ENCODE measurements at regions not wholly inside any gene's neighbourhood (a gene's known extent, or its start where the extent isn't known, plus 50 kb on each side); places are given as distances from the start of the nearest gene placed in this dataset.
"Not testable (repeated sequence)": the region's sequence is repeated elsewhere in the genome, so short reads cannot be mapped to it uniquely, and the experiment has no call there.

DNA sequence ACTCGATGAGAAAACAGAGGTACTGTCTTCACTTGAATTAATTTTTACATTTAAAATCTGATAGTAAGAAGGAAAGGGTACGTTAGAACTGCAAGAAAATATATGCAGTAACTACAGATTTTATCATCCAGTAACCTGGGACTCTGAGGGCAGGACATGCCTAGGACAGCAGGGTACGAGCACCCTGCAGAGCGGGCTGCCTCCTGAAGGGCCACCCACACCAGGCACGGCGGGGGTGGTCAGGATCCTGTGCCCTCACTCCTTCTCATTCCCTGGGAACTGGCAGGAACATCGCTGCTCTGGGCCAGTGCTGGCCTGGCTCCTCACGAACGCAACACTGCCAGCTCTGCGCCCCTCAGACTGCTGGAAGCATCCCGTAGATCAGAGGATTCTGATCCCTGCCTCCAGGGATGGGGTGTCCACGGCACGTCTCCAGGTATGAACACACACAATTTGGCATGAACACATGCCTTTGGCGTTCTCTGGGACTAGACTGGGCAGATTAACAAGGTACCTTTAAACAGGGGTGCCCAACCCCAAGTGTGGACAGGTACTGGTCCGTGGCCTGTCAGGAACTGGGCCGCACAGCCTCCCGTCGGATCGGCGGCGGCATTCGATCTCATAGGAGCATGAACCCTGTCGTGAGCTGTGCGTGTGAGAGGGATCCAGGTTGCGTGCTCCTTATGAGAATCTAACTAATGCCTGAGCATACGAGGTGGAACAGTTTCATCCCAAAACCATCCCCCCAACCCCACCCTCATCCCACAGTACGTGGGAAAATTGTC is 99.3 kb upstream of the FAM20C start:
- H3K27ac ChIP-seq = no peak overlapping the region
- 75 to 93% (median 81%) methylated on average over 2 to 18 of the region's 27 CpGs for WGBS, 10 experiments
- ATAC-seq (replicated peaks in 6 of 8) = no peak
- H3K4me3 ChIP-seq = no peak overlapping the region
- in situ Hi-C loops (cut with MboI; ENCODE audit: low pct_unique_long_range_greater_than_20kb in 2 of 9, low sequenced_read_pairs in 9 of 9, unreplicated experiment in 9 of 9) = no loop called here
- peaks cover 7 to 16% of the 10 kb centered on the region in 2 donors for H3K4me1 ChIP-seq (replicated peaks in 1 of 2)

DNA sequence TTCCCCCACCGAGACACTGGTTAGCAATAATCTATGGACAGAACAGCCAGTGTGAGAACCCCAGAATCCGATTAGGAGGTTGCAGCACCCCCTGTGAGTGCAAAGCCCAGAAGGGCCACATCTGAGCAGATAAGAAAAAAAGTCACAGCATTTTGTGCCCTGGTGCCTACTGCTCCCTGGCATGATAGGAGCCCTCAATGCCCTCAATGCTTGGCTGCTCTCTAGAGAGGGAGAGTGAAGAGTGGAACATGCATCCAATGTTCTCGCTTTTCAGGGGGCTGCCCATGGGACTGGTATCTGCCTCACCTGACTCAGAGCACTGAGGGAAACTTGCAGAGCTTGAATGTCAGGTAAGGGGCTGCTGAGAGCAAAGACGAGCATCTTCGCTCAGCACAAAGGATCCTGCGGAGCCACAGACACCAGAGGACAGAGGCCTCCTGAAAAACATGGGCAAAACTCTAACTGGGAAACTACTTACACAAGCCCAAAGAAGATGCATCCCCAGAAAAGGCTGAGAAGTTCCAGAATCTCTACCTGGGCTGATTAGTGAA is 98.0 kb upstream of the FAM20C start:
- in situ Hi-C loops (cut with MboI; ENCODE audit: low pct_unique_long_range_greater_than_20kb in 2 of 9, low sequenced_read_pairs in 9 of 9, unreplicated experiment in 9 of 9) = no loop called here
- no peak overlapping the region for H3K27ac ChIP-seq
- 83 to 100% (median 100%) methylated on average over 1 to 5 of the region's 6 CpGs; no CpG with 5 or more reads in 2 of the 10 experiments for WGBS, 10 experiments
- H3K4me1 ChIP-seq (replicated peaks in 1 of 2) = peaks cover 7 to 16% of the 10 kb centered on the region in 2 donors
- H3K4me3 ChIP-seq = no peak overlapping the region
- ATAC-seq (replicated peaks in 6 of 8) = no peak

DNA sequence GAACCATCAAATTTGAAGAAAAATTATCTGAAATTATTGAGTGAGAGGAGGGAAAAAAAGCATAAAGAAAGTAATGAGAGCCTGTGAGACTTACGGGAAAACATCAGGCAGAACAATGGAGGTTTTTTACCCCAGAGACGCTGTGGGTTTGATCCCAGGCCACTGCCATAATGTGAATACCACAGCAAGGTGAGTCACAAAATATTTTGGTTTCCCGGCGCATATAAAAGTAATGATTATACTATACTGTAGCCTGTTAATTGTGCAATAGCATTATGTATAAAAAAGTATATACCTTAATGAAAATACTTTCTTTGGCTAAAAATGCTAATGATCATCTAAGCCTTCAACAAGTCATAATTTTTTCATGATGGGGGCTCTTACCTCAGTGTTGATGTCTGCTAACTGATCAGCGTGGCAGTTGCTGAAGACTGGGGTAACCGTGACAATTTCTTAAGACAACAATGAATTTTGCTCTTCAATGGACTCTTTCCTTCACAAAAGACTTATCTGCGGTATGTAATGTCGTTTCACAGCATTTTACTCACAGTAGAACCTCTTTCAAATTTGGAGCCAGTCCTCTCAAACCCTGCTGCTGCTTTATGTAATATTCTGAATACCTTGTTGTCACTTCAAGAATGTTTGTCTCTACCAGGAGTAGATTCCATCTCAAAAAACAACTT is 97.0 kb upstream of the FAM20C start:
- ATAC-seq (replicated peaks in 6 of 8) = no peak
- H3K4me3 ChIP-seq = no peak overlapping the region
- peaks cover 7 to 10% of the 10 kb centered on the region in 2 donors for H3K4me1 ChIP-seq (replicated peaks in 1 of 2)
- no peak overlapping the region for H3K27ac ChIP-seq
- 59 to 89% (median 75%) methylated on average over 1 to 8 of the region's 8 CpGs for WGBS, 10 experiments
- in situ Hi-C loops (cut with MboI; ENCODE audit: low pct_unique_long_range_greater_than_20kb in 2 of 9, low sequenced_read_pairs in 9 of 9, unreplicated experiment in 9 of 9) = no loop called here

- in situ Hi-C loops (cut with MboI; ENCODE audit: low pct_unique_long_range_greater_than_20kb in 2 of 9, low sequenced_read_pairs in 9 of 9, unreplicated experiment in 9 of 9) = no loop called here
- H3K4me1 ChIP-seq (replicated peaks in 1 of 2) = peaks cover 7 to 9% of the 10 kb centered on the region in 2 donors
- ATAC-seq (replicated peaks in 6 of 8) = no peak
- no peak overlapping the region for H3K4me3 ChIP-seq
- WGBS, 10 experiments = 16 to 100% (median 75%) methylated on average over 1 to 8 of the region's 8 CpGs; no CpG with 5 or more reads in 1 of the 10 experiments
- H3K27ac ChIP-seq = no peak overlapping the region
These were observed 96.5 kb upstream of the FAM20C start for GRCh38 chr7:95863-96260.

- no peak overlapping the region for H3K4me3 ChIP-seq
- peaks cover 7 to 16% of the 10 kb centered on the region in 2 donors for H3K4me1 ChIP-seq (replicated peaks in 1 of 2)
- peak in 1 of 8 experiments; percentile 70 for ATAC-seq (replicated peaks in 6 of 8)
- no peak overlapping the region for H3K27ac ChIP-seq
- in situ Hi-C loops (cut with MboI; ENCODE audit: low pct_unique_long_range_greater_than_20kb in 2 of 9, low sequenced_read_pairs in 9 of 9, unreplicated experiment in 9 of 9) = no loop called here
- WGBS, 10 experiments = 14 to 79% (median 32%) methylated on average over 2 to 6 of the region's 6 CpGs; no CpG with 5 or more reads in 1 of the 10 experiments
These were observed 95.5 kb upstream of the FAM20C start for GRCh38 chr7:96861-97260.

GRCh38 chr7:97310-97841 is 95.0 kb upstream of the FAM20C start:
- no peak overlapping the region for H3K27ac ChIP-seq
- peaks cover 3 to 10% of the 10 kb centered on the region in 2 donors for H3K4me1 ChIP-seq (replicated peaks in 1 of 2)
- H3K4me3 ChIP-seq = no peak overlapping the region
- in situ Hi-C loops (cut with MboI; ENCODE audit: low pct_unique_long_range_greater_than_20kb in 2 of 9, low sequenced_read_pairs in 9 of 9, unreplicated experiment in 9 of 9) = no loop called here
- WGBS, 10 experiments = 45 to 100% (median 79%) methylated on average over 1 to 3 of the region's 3 CpGs
- no peak for ATAC-seq (replicated peaks in 6 of 8)

GRCh38 chr7:101146-102046 is 91.0 kb upstream of the FAM20C start:
- in situ Hi-C loops (cut with MboI; ENCODE audit: low pct_unique_long_range_greater_than_20kb in 2 of 9, low sequenced_read_pairs in 9 of 9, unreplicated experiment in 9 of 9) = no loop called here
- ATAC-seq (replicated peaks in 6 of 8) = peak in 7 of 8 experiments; percentile 14 to 81 (median 52)
- peaks cover 0 to 7% of the 10 kb centered on the region in 2 donors for H3K4me1 ChIP-seq (replicated peaks in 1 of 2)
- H3K27ac ChIP-seq = no peak overlapping the region
- no peak overlapping the region for H3K4me3 ChIP-seq
- whole genome bisulfite sequencing, 10 experiments = 0 to 81% (median 49%) methylated on average over 1 to 7 of the region's 10 CpGs; no CpG with 5 or more reads in 3 of the 10 experiments

GRCh38 chr7:102047-102711 is 90.2 kb upstream of the FAM20C start:
- peaks cover 0 to 7% of the 10 kb centered on the region in 2 donors for H3K4me1 ChIP-seq (replicated peaks in 1 of 2)
- 24 to 100% (median 80%) methylated on average over 1 to 11 of the region's 13 CpGs; no CpG with 5 or more reads in 1 of the 10 experiments for WGBS, 10 experiments
- in situ Hi-C loops (cut with MboI; ENCODE audit: low pct_unique_long_range_greater_than_20kb in 2 of 9, low sequenced_read_pairs in 9 of 9, unreplicated experiment in 9 of 9) = no loop called here
- no peak for ATAC-seq (replicated peaks in 6 of 8)
- H3K27ac ChIP-seq = no peak overlapping the region
- no peak overlapping the region for H3K4me3 ChIP-seq

- H3K4me3 ChIP-seq = no peak overlapping the region
- in situ Hi-C loops (cut with MboI; ENCODE audit: low pct_unique_long_range_greater_than_20kb in 2 of 9, low sequenced_read_pairs in 9 of 9, unreplicated experiment in 9 of 9) = no loop called here
- ATAC-seq (replicated peaks in 6 of 8) = peak in 3 of 8 experiments; percentile 57 to 67 (median 66)
- WGBS, 10 experiments = 8 to 100% (median 68%) methylated on average over 1 to 12 of the region's 14 CpGs; no CpG with 5 or more reads in 4 of the 10 experiments
- no peak overlapping the region for H3K27ac ChIP-seq
- peaks cover 0 to 7% of the 10 kb centered on the region in 2 donors for H3K4me1 ChIP-seq (replicated peaks in 1 of 2)
These were observed 89.7 kb upstream of the FAM20C start for GRCh38 chr7:102721-103120.

GRCh38 chr7:103981-104380 is 88.4 kb upstream of the FAM20C start:
- H3K4me3 ChIP-seq; in situ Hi-C loops (cut with MboI; ENCODE audit: low pct_unique_long_range_greater_than_20kb in 2 of 9, low sequenced_read_pairs in 9 of 9, unreplicated experiment in 9 of 9); H3K27ac ChIP-seq; H3K4me1 ChIP-seq (replicated peaks in 1 of 2): not testable (repeated sequence)
- peak in 2 of 8 experiments; percentile 49 to 52 for ATAC-seq (replicated peaks in 6 of 8)
- WGBS, 10 experiments = 60% methylated on average over 1 of the region's 10 CpGs; no CpG with 5 or more reads in 9 of the 10 experiments

DNA sequence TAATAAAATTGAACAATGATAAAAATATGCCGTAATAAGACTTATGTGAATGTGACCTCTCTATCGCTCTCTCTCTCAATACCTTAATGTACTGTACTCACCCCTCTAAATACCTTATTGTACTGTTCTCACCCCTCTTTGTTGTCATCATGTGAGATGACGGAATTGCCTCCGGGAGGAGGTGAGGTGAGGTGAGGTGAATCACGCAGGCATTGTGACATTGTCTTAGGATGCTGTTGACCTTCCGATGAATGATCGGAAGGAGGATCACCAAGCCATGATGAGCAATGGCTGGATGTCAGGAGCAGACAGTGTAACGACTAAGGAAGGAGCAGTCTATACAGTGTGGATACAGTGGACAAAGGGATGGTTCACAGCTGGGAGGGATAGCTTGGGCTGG is 87.4 kb upstream of the FAM20C start:
- H3K4me3 ChIP-seq = no peak overlapping the region
- WGBS, 10 experiments = 68 to 100% (median 94%) methylated on average over 1 to 8 of the region's 8 CpGs; no CpG with 5 or more reads in 2 of the 10 experiments
- peak in 2 of 8 experiments; percentile 18 to 55 for ATAC-seq (replicated peaks in 6 of 8)
- no peak overlapping the region for H3K27ac ChIP-seq
- in situ Hi-C loops (cut with MboI; ENCODE audit: low pct_unique_long_range_greater_than_20kb in 2 of 9, low sequenced_read_pairs in 9 of 9, unreplicated experiment in 9 of 9) = no loop called here
- H3K4me1 ChIP-seq (replicated peaks in 1 of 2) = peaks cover 0 to 7% of the 10 kb centered on the region in 2 donors

DNA sequence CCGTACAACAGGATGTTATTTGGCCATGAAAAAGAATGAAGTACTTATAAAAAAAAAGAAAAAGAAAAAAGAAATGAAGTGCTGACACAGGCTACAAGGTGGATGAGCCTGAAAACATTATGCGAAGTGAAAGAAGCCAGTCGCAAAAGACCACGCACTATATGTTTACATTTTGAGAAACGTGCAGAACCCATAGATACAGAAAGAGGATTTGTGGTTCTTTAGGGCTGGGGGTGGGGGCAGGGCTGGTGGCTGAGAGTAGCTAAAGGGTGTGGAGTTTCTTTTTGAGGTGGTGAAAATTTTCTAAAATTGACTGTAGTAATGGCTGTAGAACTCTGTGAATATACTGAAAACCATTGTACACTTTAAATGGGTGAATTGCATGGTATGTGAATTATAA is 86.0 kb upstream of the FAM20C start:
- ATAC-seq (replicated peaks in 6 of 8) = no peak
- Histone ChIP-seq H3K4me1 (replicated peaks in 1 of 2) (peaks cover 0 to 5% of the 10 kb centered on the region in 2 donors), H3K4me3 (no peak overlapping the region), H3K27ac (no peak overlapping the region)
- 74 to 93% (median 85%) methylated on average over 3 to 5 of the region's 5 CpGs; no CpG with 5 or more reads in 1 of the 10 experiments for WGBS, 10 experiments
- in situ Hi-C loops (cut with MboI; ENCODE audit: low pct_unique_long_range_greater_than_20kb in 2 of 9, low sequenced_read_pairs in 9 of 9, unreplicated experiment in 9 of 9) = no loop called here

All from motor neuron (in vitro differentiated cells).